ENCODE measurements at regions not wholly inside any gene's neighbourhood (a gene's known extent, or its start where the extent isn't known, plus 50 kb on each side); places are given as distances from the start of the nearest gene placed in this dataset.
"Not testable (repeated sequence)": the region's sequence is repeated elsewhere in the genome, so short reads cannot be mapped to it uniquely, and the experiment has no call there.

DNA sequence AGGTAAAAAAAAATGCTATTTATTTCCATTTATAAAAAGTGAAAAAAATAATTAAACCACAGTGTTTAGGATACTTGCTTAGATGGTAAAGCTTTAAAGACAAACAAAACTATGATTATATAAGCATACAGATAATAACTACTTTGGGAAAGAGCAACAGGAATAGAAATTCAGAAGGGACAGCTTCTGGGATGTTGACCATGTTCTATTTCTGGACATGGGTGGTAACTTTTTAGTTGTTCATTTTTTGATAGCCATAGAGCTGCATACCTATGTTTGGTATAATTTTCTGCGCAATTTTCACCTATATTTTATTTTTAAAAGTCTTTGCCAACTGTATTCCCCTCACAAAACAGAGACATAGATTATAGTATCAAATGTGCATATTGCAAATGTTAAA is 572.0 kb upstream of the NR2F2 start:
- DNase-seq (ENCODE audit: low read depth): no peak

DNA sequence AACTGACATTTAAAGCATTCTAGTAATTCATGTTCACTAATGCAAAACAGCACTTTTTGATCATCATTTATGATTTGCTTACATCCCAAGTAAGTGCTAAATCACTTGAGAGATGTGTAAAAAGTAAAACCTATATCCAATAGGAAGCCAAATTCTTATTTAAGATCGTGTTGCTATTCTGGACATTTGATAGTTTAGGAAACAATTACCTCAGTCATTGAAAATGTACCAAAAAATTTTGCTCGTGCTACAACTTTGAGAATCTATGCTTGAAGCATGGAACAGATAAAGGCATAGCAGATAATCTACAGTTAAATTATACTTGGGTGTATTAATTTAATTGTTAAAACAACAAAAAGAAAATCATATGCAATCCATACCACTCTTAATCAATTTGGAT is 571.6 kb upstream of the NR2F2 start:
- no peak for DNase-seq (ENCODE audit: low read depth)

DNA sequence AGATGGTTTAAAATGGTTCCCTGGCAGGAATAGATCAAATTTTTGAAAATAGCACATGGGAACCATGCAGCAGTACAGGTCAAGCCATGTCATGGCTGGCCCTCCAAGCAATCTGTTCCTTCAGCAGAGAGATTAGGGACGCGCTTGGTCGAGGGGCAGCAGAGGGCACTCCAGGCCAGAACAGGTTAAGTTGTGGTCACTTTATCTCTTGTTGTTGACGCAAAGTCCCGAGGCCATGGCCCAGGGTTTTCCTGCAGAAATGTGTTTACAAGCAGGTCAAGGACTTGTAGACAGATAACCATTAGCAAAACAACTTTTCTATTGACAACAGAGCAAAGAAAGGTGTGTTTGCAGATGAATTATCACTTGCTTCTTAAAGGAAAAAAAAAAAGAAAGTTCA is 570.0 kb upstream of the NR2F2 start:
- DNase-seq (ENCODE audit: low read depth): no peak

DNA sequence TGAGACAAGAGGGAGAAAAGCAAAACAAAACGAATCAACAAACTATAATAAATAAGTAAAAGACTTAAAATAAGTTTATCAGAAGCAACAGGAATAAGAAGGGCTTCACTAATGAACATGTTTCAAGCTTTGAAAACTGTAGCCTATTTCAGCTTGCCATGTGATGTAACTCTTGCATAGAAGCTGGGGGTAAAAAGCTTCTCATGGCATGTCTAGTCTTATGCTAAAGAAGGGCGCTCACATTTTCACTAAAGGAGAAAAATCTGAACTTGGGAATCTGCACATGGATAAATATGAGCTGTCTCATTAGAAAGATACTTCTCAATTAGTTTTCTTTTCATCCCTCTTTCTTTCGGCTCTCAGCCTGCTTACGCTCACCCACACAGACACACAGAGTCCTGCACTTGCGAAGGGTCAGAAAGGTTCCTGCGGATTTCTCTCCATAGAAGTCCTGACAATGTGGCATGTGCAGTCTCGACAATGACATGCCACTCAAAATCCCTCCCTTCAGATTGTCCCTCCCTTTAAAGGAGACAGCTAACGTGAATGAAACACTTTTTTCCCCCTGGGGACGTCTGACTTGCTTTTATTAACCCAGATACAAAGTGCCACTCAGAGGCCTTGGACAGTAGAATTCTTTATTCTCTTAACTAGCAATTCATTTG is 568.9 kb upstream of the NR2F2 start:
- no peak for DNase-seq (ENCODE audit: low read depth)

DNA sequence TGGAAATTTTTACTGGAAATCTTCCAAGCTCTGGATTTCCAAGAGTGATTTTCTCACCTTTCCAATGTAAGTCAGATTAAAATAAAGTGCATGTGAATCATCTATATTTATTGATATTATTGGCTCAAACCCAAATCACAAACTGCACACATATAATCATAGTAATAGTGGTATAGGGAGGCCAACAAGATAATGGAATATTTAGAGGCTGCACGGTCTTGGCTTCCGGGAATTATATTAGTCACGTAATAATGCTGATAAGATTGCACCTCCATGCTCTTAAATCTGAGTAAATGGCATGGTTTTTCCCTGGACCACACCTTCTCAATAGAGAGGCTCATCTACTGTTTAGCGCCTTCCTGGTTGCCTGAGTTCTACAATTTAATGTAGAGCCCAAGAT is 567.1 kb upstream of the NR2F2 start:
- no peak for DNase-seq (ENCODE audit: low read depth)

DNA sequence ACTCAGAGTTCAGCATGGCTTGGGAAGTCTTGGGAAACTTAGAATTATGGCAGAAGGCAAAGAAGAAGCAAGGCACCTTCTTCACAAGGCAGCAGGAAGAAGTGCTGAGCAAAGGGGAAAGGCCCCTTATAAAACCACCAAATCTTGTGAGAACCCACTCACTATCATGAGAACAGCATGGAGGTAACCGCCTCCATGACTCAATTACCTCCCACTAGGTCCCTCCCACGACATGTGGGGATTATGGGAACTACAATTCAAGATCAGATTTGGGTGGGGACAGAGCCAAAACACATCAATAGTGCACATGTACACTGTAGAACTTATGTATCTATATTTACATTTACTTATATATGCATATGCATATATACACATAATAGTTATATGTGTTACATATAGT is 565.3 kb upstream of the NR2F2 start:
- no peak for DNase-seq (ENCODE audit: low read depth)

DNA sequence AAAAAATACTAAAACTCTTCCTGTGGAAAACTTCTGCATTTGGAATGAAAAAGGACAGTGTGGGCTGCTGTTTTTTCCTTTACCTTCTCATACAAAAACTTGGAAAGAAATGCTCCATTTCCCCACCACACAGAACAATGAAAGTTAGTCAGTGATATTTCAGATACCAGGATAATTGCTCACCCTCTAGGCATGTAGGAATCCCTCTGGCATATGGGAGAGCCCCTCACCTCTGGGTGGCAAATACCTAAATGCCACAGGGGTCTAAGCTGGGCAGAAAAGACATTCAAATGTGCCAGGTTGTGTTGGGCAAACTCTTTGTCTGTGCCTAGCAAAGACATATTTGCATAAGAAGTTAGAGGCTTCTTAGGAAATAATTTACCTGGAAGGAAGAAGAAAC is 560.3 kb upstream of the NR2F2 start:
- no peak for DNase-seq (ENCODE audit: low read depth)

DNA sequence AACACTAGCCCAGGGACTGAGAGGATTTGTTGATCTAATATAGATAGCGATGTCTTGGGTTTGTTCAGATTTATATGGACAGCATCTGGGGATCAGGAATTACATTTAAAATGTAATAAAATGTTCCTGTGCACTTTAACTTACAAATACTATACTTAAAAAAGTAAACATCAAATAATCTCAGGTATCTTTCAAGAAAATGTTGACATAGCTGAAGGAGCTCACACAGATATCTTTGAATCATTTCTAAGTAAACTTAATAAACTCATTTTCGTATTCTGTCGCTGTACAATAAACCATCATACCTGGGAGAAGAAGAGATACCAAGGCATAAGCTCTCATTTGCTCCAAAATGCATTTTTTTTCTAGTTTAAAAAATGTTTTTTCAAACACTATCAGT is 557.5 kb upstream of the NR2F2 start:
- no peak for DNase-seq (ENCODE audit: low read depth)

DNA sequence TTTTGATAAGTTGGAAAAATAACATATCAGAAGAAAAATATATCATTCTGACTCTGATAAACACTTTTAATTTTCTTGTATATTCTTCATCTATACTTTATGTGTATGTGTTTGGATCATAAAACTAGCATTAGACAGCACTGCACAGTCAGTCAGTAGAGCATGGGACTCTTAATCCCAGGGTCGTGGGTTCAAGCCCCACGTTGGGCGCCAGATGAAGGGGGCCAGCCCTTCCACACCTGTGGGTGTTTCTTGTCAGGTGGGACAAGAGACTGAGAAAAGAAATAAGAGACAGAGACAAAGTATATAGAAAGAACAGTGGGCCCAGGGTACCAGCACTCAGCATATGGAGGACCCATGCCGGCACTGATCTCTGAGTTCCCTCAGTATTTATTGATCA is 546.0 kb upstream of the NR2F2 start:
- DNase-seq (ENCODE audit: low read depth): no peak

DNA sequence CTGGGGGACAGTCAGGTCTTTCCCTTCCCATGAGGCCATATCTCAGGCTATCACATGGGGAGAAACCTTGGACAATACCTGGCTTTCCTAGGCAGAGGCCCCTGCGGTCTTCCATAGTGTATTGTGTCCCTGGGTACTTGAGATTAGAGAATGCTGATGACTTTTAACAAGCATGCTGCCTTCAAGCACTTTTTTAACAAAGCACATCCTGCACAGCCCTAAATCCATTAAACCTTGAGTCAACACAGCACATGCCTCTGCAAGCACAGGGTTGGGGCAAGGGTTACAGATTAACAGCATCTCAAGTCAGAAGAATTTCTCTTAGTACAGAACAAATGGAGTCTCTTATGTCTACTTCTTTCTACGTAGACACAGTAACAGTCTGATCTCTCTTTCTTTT is 545.2 kb upstream of the NR2F2 start:
- DNase-seq (ENCODE audit: low read depth): not testable (repeated sequence)

DNA sequence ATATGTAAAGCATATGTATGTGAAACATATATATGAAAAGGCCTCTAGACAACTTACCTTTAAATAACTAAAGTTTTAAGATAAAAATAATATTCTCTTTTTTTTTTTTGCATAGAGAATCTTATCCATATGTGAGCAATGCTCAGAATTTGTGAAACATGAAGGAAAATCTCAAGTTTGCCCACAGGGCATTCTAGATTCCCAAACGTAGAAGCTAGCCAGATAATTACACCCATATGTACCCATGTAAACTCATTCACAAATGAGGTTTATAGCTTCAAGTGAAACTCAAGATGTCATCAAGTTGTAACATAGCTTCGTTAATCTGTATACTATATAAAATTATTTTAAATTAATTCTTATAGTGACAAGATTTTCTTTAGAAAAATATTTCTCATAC is 537.3 kb upstream of the NR2F2 start:
- DNase-seq (ENCODE audit: low read depth): no peak

DNA sequence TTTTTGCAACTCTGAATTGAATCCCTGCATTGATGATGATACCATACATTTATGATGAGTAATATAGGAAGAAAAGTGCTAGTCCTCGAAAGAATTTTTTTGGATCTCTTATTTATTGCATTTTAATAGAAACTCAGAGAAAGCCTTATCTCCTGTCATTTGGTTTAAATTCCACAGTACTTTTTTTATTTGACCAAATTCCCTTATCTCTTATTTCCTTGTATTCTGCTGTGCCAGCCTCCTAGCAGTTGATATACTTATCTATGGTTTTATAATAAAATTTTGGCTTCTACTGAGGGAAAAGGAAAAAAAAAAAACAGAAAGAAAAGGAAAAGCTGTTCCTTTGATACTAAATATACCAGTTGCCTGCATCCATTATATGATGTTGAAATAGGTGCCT is 535.1 kb upstream of the NR2F2 start:
- DNase-seq (ENCODE audit: low read depth): no peak

DNA sequence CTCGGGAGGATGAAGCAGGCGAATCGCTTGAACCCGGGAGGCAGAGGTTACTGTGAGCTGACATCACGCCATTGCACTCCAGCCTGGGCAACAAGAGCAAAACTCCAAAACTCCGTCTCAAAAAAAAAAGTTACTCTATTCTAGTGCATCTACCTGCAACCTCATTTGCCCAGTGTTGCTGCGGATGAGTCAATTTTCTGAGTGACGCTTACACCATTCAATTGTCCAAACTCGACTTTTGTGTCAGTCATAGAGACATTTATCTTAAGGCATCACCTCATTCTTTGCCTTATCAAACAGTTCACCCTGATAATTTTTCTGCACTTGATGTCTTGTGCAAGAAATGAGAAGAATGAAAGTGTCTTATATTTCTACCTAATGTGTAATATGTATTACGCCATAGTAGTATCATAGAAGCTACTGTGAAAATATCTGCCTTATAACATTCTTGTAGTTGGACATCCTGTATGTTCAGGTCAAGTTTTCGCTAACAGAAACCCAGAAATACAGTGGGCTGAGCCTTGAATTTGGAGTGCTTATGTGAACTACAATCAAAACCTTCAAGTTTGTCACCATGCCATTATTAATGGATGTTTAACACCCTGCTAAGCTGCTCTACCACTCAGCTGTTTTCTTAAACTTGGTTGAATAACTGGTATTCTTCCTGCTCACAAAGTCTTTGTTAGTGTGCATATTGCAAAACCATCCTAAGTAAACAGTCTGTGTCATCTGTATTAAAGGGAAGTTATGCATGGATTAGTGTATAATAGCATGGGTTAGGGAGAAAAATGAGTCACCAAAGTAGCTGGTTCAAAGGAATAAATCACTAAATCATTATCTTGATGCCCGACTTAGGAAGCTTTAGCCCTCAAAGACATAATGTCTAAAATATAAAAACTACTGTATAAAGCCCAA is 531.0 kb upstream of the NR2F2 start:
- peak; percentile 6 for DNase-seq (ENCODE audit: low read depth)

DNA sequence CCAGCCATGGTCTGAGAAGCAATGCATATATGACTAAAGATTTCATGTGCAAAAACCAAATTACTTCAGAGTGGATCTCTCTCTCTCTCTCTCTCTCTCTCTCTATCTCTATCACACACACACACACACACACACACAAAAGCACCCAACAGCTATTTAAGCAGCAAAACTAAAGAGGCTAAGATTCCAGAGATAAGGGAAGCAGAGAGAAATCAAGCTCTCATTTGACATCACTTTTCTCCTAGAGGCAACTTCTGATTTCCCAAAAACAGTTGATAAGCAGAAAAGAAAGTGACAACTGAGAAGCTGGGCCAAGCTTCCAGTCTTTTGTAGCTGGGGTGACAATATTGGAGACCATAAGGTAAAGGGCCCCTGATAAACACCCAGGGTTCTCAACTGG is 526.0 kb upstream of the NR2F2 start:
- no peak for DNase-seq (ENCODE audit: low read depth)

DNA sequence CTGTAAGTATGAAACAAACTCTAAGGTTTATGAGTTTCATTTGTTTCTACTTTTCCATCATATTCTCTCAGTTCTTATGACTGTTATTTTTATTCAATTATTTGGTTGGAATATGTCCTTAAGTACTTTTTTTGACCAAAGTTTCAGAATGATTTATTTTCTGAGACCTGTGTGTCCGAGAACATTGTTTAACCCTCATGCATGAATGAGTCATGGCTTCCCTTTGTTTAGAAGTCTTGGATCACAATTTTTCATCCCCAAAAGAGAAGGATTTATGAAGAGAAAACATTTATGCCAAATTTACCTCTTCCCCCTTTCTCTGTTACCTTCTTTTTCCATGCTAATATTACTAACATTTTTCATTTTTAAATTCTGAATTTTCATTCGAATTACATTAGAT is 518.0 kb upstream of the NR2F2 start:
- DNase-seq (ENCODE audit: low read depth): no peak

DNA sequence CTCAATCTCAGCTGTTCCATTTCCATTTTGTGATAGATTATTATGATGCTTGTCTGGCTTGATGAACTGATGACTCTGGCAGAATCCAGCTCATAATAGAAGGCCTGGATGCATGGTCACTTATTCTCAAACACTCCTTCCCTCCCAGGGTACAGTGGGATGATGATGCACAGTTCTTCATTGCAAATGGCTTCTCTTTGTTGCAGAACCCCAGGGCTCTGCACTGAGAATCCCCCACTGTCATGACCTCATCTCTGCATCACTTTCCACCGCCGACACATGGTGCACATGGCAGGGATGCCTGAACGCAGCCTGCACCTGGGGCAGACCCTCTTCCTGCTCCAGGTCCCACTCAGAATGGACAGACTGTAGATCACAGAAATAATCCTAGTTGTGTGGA is 515.6 kb upstream of the NR2F2 start:
- no peak for DNase-seq (ENCODE audit: low read depth)

DNA sequence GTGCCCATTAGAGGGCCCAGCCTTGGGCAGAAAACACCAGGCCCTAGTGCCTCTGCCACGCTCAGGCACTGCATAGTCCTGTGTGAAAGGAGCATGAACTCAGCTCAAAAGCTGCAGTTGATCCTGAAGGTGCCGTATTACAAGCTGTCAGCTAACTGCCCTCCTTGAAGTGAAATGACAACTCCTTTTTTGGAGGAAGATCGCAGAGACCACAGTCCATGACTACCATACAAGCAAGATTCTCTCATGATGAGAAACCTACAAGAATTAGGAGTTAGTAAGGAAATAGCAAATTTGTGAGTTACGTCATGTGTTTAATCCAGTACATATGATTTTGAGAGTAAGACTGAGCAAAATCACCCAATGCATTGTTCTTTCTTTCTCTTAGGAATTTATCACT is 513.9 kb upstream of the NR2F2 start:
- no peak for DNase-seq (ENCODE audit: low read depth)

DNA sequence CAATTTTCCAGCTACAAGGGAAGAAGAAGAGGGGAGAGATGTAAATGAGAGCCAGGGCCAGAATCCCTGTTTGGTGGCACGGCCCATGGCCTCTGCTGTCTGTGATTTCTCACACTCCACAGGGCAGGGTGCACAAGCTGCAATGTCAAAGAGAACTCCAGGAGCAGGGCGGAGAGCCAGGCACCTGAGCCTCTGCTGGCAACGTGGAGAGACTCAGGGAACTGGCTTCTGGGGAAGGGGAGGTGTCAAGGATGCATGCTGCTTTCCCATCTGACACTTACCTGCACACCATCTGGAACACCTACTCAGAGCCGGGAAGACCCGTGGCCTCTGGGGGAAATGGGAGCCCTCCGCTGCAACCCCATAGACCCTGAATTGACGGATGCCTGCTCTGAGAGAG is 507.5 kb upstream of the NR2F2 start:
- DNase-seq (ENCODE audit: low read depth): no peak

DNA sequence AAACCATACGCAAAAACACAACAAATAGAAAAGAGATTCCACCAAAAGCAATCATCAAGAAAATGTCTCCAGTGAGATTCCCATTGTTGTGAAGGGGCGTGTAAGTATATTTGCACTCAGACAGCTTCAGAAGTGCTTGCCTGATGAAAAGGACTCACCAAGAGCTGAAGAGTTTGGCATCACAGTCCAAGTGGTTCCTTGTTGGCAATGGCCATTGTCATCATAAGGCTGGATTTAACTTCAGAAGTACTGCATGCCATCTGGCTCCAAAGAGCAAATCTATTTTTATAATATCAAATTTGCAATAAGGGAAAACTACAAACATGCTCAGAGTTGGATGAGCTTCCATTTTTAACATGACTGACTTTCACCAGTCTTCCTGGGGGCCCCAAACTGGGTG is 505.3 kb upstream of the NR2F2 start:
- no peak for DNase-seq (ENCODE audit: low read depth)

DNA sequence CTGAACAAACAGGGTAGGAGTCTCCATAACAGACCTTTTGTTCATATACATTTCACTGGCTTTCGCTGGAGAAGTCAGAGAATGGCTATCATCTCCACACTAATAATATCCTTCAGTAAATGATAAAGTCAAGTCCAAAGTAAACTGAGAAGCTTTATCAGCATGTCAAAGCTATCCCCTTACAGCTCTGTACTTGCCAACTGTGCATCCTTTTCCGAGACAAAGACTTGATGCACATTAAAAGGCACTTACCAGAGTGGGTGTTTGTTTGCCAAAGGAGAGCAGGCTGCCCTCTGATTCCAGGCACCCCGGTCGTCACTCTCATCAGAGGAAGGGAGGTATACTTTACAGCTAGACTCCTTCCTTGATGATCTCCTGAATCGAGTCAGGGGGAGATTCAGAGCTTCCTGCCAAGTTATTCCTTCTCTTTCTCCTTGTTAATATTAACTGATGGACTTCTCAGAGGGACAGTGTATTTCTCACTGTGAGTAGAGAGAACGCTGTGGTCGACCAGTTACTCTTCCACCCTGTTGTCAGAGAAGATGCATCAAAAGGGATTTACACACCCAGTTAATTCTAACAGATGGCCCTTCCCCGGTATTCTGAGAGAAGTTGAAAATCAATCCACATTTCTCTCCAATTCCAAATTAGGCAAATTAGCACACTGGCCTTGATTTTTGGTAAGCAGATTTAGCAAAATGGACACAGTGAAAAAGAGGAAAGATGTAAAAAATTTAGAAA is 504.7 kb upstream of the NR2F2 start:
- no peak for DNase-seq (ENCODE audit: low read depth)

DNA sequence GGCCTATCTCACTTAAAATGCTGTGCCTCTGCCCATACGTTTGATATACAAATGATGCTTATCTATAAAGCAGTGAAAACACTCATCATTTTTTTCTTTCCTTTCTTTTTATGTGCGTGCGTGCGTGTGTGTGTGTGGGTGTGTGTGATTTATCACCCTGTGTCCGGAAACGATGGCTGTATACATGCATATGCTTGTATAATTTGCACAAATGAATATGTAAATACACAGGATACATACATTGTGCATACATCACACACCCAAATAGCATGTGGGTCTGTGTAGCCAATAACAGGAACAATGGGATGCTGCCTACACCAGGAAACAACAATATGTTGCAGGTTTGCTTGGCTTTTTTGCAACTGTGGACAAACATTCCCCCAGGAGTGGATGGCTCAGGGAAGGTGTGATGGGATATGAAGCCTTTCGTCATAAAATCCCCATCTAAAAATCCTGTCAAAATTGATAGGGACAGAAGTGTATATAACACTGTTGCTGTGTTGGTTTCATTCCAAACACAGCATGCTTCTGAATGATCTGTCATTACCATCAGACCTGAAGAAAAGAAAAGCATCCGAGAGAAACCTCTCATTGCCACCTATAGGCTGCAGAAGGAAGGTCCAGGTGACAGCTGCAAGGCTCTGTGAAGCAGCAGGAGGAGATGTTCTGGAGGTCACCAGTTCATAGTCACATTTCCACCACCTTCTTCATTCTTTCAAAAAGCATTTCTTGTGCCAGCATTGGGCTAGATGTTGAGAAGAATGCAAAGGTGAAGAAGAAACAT is 503.9 kb upstream of the NR2F2 start:
- no peak for DNase-seq (ENCODE audit: low read depth)

DNA sequence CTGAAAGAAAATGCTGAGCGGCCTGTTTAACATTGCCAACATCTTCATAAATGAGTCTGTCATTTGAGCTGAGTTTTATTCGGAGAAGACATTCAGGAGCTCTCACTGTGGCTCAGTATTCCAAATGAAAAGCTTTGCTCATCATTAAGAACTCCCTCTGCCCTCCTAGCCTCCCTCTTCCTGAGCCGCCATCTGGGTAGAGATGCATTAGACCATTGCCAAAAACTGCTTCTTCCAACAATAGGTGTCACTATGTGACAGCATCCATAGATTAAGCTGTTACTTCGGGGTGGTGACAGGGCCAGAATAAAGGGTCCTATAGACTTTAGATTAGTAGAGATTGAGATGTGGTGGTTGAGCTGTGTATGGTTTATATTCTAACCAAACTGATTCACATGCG is 501.4 kb upstream of the NR2F2 start:
- DNase-seq (ENCODE audit: low read depth): no peak
